ENCODE measurements at regions not wholly inside any gene's neighbourhood (a gene's known extent, or its start where the extent isn't known, plus 50 kb on each side); places are given as distances from the start of the nearest gene placed in this dataset.

GRCh38 chr7:47008461-47008860 is 573.5 kb downstream of the TNS3 start:
- Histone ChIP-seq H3K4me1 (no peaks in the 10 kb centered on the region), H3K9me3 (no peaks in the 10 kb centered on the region), H3K27me3 (no peaks in the 10 kb centered on the region), H3K36me3 (no peaks in the 10 kb centered on the region), H3K4me3 (replicated peaks in 1 of 3) (no peak overlapping the region), H3K27ac (no peak overlapping the region)
- no peak for DNase-seq
- intact Hi-C loops (cut with DNase I): no loop called here
- TF ChIP-seq CTCF (IDR thresholded peaks at IDR 0.05): no peak
- TF ChIP-seq POLR2A (IDR thresholded peaks at IDR 0.05): no peak
- WGBS, 2 donors: 86 to 93% methylated on average over 1 of the region's 1 CpG

- no peaks in the 10 kb centered on the region for H3K4me1 ChIP-seq
- intact Hi-C loops (cut with DNase I): no loop called here
- no peaks in the 10 kb centered on the region for H3K27me3 ChIP-seq
- no peak overlapping the region for H3K27ac ChIP-seq
- no peak for TF ChIP-seq POLR2A (IDR thresholded peaks at IDR 0.05)
- no peak for TF ChIP-seq CTCF (IDR thresholded peaks at IDR 0.05)
- no peak overlapping the region for H3K4me3 ChIP-seq (replicated peaks in 1 of 3)
- no peaks in the 10 kb centered on the region for H3K36me3 ChIP-seq
- 74 to 79% methylated on average over 5 of the region's 5 CpGs for WGBS, 2 donors
- no peak for DNase-seq
- H3K9me3 ChIP-seq: no peaks in the 10 kb centered on the region
These were observed 574.4 kb downstream of the TNS3 start for GRCh38 chr7:47007471-47007870.

DNA sequence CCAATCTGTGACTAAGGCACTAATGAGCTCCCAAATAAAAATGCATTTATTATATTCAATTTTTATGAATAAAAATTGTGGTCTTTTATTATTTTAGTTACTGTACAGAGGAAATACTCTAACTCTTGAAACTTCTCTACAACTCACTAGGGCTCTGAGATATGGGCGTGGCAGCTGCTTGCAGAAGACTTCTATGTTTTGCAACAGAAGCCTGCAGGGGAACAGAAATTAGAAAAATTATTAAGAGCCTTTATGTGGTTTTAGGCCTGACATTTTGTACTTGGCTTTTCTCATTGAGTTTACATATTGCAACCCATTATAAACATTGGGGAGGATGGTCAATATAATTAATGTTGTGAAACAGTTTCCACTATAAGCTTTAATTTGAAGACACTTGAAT is 581.4 kb downstream of the TNS3 start:
- Histone ChIP-seq H3K9me3 (no peaks in the 10 kb centered on the region), H3K4me1 (peaks cover 4 to 5% of the 10 kb centered on the region in 2 donors), H3K4me3 (replicated peaks in 1 of 3) (no peak overlapping the region), H3K27me3 (no peaks in the 10 kb centered on the region), H3K36me3 (no peaks in the 10 kb centered on the region), H3K27ac (no peak overlapping the region)
- 92 to 100% methylated on average over 1 of the region's 1 CpG for WGBS, 2 donors
- intact Hi-C loops (cut with DNase I): no loop called here
- TF ChIP-seq POLR2A (IDR thresholded peaks at IDR 0.05) (no peak), CTCF (IDR thresholded peaks at IDR 0.05) (no peak)
- DNase-seq: no peak

- TF ChIP-seq POLR2A (IDR thresholded peaks at IDR 0.05) (no peak), CTCF (IDR thresholded peaks at IDR 0.05) (no peak)
- intact Hi-C loops (cut with DNase I): no loop called here
- H3K27ac ChIP-seq: no peak overlapping the region
- H3K27me3 ChIP-seq: no peaks in the 10 kb centered on the region
- H3K9me3 ChIP-seq: no peaks in the 10 kb centered on the region
- H3K4me3 ChIP-seq (replicated peaks in 1 of 3): no peak overlapping the region
- peaks cover 4 to 5% of the 10 kb centered on the region in 2 donors for H3K4me1 ChIP-seq
- H3K36me3 ChIP-seq: no peaks in the 10 kb centered on the region
- DNase-seq: no peak
These were observed 582.0 kb downstream of the TNS3 start for GRCh38 chr7:46999866-47000265.

GRCh38 chr7:46996972-46997371 is 584.9 kb downstream of the TNS3 start:
- DNase-seq: no peak
- Histone ChIP-seq H3K36me3 (no peaks in the 10 kb centered on the region), H3K9me3 (no peaks in the 10 kb centered on the region), H3K27ac (no peak overlapping the region), H3K4me3 (replicated peaks in 1 of 3) (no peak overlapping the region), H3K27me3 (no peaks in the 10 kb centered on the region), H3K4me1 (peaks cover 5 to 7% of the 10 kb centered on the region in 2 donors)
- intact Hi-C loops (cut with DNase I): no loop called here
- no peak for TF ChIP-seq CTCF (IDR thresholded peaks at IDR 0.05)
- TF ChIP-seq POLR2A (IDR thresholded peaks at IDR 0.05): no peak
- 84 to 88% methylated on average over 3 of the region's 3 CpGs for WGBS, 2 donors

Measured in thyroid gland (tissue), 4 donors.